GM18499 (cell line): ENCODE measurements at regions not wholly inside any gene's neighbourhood (a gene's known extent, or its start where the extent isn't known, plus 50 kb on each side); places are given as distances from the start of the nearest gene placed in this dataset.

Source experiments
- ATAC-seq: cut with Tn5 transposase; IDR thresholded peaks from one replicate; pipeline ENCODE4 v1.9.1; 2021; ENCODE audit warnings: moderate number of reproducible peaks; ENCODE audit not compliant: insufficient read depth, unreplicated experiment

GRCh38 chr7:133190172-133190528 lies 62.7 kb upstream of the EXOC4 start:
- no peak for ATAC-seq

GRCh38 chr7:133190650-133191049 lies 62.2 kb upstream of the EXOC4 start:
- no peak for ATAC-seq

DNA sequence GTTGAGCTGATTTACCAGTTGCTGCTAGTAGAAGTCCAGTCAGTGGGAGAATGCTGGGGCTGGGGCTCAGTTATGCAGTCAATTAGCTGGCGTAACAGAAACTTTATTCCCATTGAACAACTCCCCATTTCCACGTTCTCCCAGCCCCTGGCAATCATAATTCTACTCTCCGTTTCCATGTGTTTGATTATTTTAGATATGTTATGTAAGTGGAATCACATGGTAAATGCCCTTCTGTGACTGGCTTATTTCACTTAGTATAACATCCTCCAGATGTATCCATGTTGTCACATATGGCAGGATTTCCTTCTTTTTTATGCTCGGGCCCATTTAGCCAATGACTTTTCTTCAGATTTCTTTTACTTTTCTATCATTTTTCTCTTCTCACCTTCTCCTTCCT lies 61.1 kb upstream of the EXOC4 start:
- no peak for ATAC-seq

DNA sequence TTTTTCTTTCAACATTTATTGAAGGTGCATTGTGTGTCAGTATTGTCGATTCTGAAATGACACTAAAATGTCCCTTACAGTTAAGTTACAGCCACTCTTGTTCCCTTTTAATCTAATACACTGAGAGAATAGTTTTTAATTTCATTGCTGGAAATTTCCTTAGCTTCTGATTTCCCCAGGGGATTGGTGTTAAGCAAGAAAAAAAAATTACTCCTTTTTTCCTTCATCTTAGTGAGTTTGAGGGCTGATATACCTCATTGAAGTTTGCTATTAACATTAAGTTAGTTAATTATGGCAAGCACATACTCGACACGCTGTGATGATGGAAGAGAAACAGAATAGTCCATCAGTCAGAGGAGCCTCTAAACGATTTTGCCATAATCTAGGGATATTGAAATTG lies 57.0 kb upstream of the EXOC4 start:
- no peak for ATAC-seq

DNA sequence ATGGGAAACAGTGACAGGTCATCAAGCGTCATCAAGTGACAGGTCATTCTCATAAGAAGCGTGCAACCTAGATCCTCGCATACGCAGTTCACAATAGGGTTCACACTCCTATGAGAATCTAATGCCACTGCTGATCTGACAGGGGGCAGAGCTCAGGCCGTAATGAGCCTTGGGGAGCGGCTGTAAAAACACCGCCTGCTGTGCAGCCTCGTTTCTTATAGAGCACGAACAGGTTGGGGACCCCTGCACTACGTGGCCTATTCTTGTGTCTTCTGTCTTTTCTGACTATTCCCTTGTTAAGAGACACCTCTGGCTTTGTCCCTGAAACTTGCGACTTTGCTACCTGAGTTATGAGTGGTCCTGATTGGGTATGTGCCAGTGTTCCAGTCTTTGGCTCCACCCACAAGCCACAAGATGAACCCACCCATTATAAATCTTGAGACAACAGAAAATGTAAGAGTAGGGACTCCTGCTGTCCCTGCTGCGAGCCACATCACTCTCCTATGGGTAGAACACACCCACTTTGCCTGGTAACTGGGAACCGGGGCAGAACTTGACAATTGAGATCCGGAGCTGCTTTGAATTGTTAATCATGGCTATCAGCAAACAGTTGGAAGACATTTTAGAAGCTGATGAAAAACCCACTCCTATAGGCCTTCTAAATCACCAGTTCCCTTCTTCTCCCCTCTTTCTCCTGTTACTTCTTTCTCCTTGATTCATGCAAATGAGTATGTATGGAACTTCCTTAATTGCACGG lies 55.8 kb upstream of the EXOC4 start:
- no peak for ATAC-seq

GRCh38 chr7:133197972-133198544 lies 54.8 kb upstream of the EXOC4 start:
- ATAC-seq: no peak

DNA sequence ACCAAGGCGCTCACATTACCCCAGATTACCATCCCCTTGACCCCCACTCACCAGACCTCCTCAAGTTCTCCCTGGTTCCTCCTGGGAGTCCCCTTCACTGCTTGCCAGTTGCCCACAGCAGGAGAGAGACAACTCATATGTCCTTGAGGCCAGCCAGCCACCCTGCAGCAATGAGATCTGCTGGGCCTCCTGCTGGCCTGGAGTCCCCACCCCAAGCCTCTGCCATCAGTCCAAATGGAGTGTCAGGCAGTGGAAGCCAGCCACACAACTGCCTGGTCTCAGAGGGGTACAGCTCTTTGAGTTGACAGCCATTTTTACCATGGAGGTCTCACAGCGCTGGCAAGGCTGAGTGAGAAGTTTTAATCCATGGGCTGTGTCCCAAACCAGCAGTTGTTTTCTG lies 53.0 kb upstream of the EXOC4 start:
- ATAC-seq: no peak

DNA sequence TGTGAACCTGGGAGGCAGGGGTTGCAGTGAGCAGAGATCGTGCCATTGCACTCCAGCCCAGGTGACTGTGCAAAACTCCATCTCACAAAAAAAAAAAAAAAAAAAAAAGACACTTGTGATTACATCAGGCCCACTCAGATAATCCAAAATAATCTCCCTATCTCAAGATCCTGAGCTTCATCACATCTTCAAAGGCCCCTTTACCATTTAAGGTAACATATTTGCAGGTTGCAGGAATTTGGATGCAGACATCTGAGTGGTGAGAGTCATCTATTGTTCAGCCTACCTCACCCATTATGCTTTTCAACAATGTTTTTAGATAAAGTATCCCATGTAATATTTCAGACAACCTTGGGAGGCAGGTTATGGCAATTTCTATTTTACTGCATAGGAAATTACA lies 51.4 kb upstream of the EXOC4 start:
- no peak for ATAC-seq

GRCh38 chr7:133202942-133203341 lies 49.9 kb upstream of the EXOC4 start:
- ATAC-seq: no peak
